Adrenal gland (tissue), 9 donors: ENCODE measurements at regions not wholly inside any gene's neighbourhood (a gene's known extent, or its start where the extent isn't known, plus 50 kb on each side); places are given as distances from the start of the nearest gene placed in this dataset.

Experiments
- DNase-seq, 7 donors: peaks; one replicate each; pipeline ENCODE4 v3.0.0-alpha.2; 2019 to 2020
- H3K27ac ChIP-seq, 5 donors: fragments of 200-600 bp; sonication (generic) in 4 of 5; 1 replicate in 3 of 5; 2 replicates in 2 of 5; pipeline versions ENCODE4 v1.5.1 to v1.8.0; 2016 to 2020; ENCODE audit warnings: mild to moderate bottlenecking in 1 of 5
- H3K27me3 ChIP-seq: fragments of 200-600 bp; 2 replicates; pipeline ENCODE4 v1.8.0; 2021
- H3K36me3 ChIP-seq, 2 donors: fragments of 200-600 bp; replicated peaks in 1 of 2; 1 replicate in 1 of 2; 2 replicates in 1 of 2; pipeline versions ENCODE4 v1.5.1 to v1.8.0; 2018 to 2022
- H3K4me1 ChIP-seq, 2 donors: fragments of 200-600 bp; replicated peaks in 1 of 2; 1 replicate in 1 of 2; 2 replicates in 1 of 2; pipeline versions ENCODE4 v1.5.1 to v1.8.0; 2018 to 2021
- H3K4me3 ChIP-seq, 4 donors: fragments of 200-600 bp; sonication (generic) in 3 of 4; one replicate each; pipeline ENCODE4 v1.5.1; 2016 to 2018
- H3K9me3 ChIP-seq, 3 donors: fragments of 200-600 bp; sonication (generic) in 1 of 3; replicated peaks in 1 of 3; 1 replicate in 2 of 3; 2 replicates in 1 of 3; pipeline versions ENCODE4 v1.5.1 to v1.8.0; 2016 to 2021
- CTCF ChIP-seq, 6 experiments: fragments of 450-650 bp in 4 of 6; fragments of 200-600 bp in 2 of 6; sonication (generic) in 1 of 6; IDR thresholded peaks; 1 replicate in 5 of 6; 2 replicates in 1 of 6; pipeline versions ENCODE4 v1.5.1 to v1.8.0; 2016 to 2021; ENCODE audit warnings: antibody characterized with exemption in 6 of 6, mild to moderate bottlenecking in 2 of 6, moderate library complexity in 1 of 6
- POLR2A ChIP-seq, 2 donors: fragments of 450-650 bp; IDR thresholded peaks; one replicate each; pipeline ENCODE4 v1.6.1; 2017; ENCODE audit warnings: antibody characterized with exemption in 2 of 2, mild to moderate bottlenecking in 2 of 2, moderate library complexity in 1 of 2
- WGBS, 4 donors: extraction: QIAGEN DNeasy Blood & Tissue Kit in 2 of 4; methylation state at CpG; one replicate each; pipeline versions ENCODE4 v1.1.5 to v1.1.7; 2013 to 2017; 5-methylcytosine and 5-hydroxymethylcytosine counted together
- intact Hi-C, 2 donors: fragments of 100-400 bp; cut with DNase I; formaldehyde crosslinking; loops; one replicate each; pipeline versions ENCODE4 v1.14.1 to v1.15.0; 2022 to 2023
- donor health status: healthy with polysubstance abuse.
- donor health status: Bipolar disorder and iron deficiency.
- donor health status: DM: yes; HTN: yes; CAD: no.
- donor health status: DM: no; HTN: no; CAD: no.
- donor health status: DM: no; HTN: no; CAD: no.

- no peaks in the 10 kb centered on the region for H3K9me3 ChIP-seq
- no peak for TF ChIP-seq POLR2A (IDR thresholded peaks at IDR 0.05)
- TF ChIP-seq CTCF (IDR thresholded peaks at IDR 0.05) = no peak
- no peaks in the 10 kb centered on the region for H3K4me1 ChIP-seq
- H3K27ac ChIP-seq = no peak overlapping the region
- H3K36me3 ChIP-seq = no peaks in the 10 kb centered on the region
- no peak for DNase-seq
- no peak overlapping the region for H3K4me3 ChIP-seq
- no peaks in the 10 kb centered on the region for H3K27me3 ChIP-seq
- intact Hi-C loops = no loop called here
These were observed 152.8 kb downstream of the FSIP2 start for GRCh38 chr2:185891403-185891802.

- no peak overlapping the region for H3K4me3 ChIP-seq
- no peaks in the 10 kb centered on the region for H3K4me1 ChIP-seq
- no peaks in the 10 kb centered on the region for H3K27me3 ChIP-seq
- H3K9me3 ChIP-seq = no peaks in the 10 kb centered on the region
- intact Hi-C loops = no loop called here
- H3K36me3 ChIP-seq = no peaks in the 10 kb centered on the region
- no peak for DNase-seq
- TF ChIP-seq POLR2A (IDR thresholded peaks at IDR 0.05) = no peak
- no peak for TF ChIP-seq CTCF (IDR thresholded peaks at IDR 0.05)
- WGBS, 4 donors = 91 to 97% (median 95%) methylated on average over 2 of the region's 2 CpGs
- H3K27ac ChIP-seq = no peak overlapping the region
These were observed 153.3 kb downstream of the FSIP2 start for GRCh38 chr2:185891804-185892411.

GRCh38 chr2:185892484-185892883, 153.9 kb downstream of the FSIP2 start:
- H3K4me1 ChIP-seq = no peaks in the 10 kb centered on the region
- WGBS, 4 donors = 88 to 95% (median 93%) methylated on average over 1 of the region's 1 CpG
- intact Hi-C loops = no loop called here
- no peak overlapping the region for H3K27ac ChIP-seq
- no peaks in the 10 kb centered on the region for H3K27me3 ChIP-seq
- TF ChIP-seq POLR2A (IDR thresholded peaks at IDR 0.05) = no peak
- TF ChIP-seq CTCF (IDR thresholded peaks at IDR 0.05) = no peak
- no peaks in the 10 kb centered on the region for H3K9me3 ChIP-seq
- no peaks in the 10 kb centered on the region for H3K36me3 ChIP-seq
- DNase-seq = no peak
- H3K4me3 ChIP-seq = no peak overlapping the region

- Histone ChIP-seq H3K36me3 (no peaks in the 10 kb centered on the region), H3K4me1 (no peaks in the 10 kb centered on the region), H3K9me3 (no peaks in the 10 kb centered on the region), H3K27ac (no peak overlapping the region), H3K27me3 (no peaks in the 10 kb centered on the region), H3K4me3 (no peak overlapping the region)
- intact Hi-C loops = no loop called here
- TF ChIP-seq CTCF (IDR thresholded peaks at IDR 0.05) = no peak
- TF ChIP-seq POLR2A (IDR thresholded peaks at IDR 0.05) = no peak
- DNase-seq = no peak
- 92 to 99% (median 97%) methylated on average over 2 of the region's 2 CpGs for WGBS, 4 donors
These were observed 155.6 kb downstream of the FSIP2 start for GRCh38 chr2:185894223-185894622.
